ENCODE measurements at regions not wholly inside any gene's neighbourhood (a gene's known extent, or its start where the extent isn't known, plus 50 kb on each side); places are given as distances from the start of the nearest gene placed in this dataset.
A peak's percentile ranks its signal among the peaks of the same experiment; 100 is the strongest.
"Not testable (repeated sequence)": the region's sequence is repeated elsewhere in the genome, so short reads cannot be mapped to it uniquely, and the experiment has no call there.

GRCh38 chr7:69225259-69225943 lies 372.9 kb upstream of the AUTS2 start:
- no peak overlapping the region for H3K27ac ChIP-seq
- no peaks in the 10 kb centered on the region for H3K36me3 ChIP-seq (ENCODE audit: insufficient read depth, low read length)
- H3K4me3 ChIP-seq, result no peak overlapping the region
- TF ChIP-seq EZH2 (IDR thresholded peaks at IDR 0.05) (no peak), FOXP2 (optimal IDR thresholded peaks at IDR 0.05; ENCODE audit: control extremely low read depth, extremely low read length, insufficient read depth) (no peak), POLR2AphosphoS5 (IDR thresholded peaks at IDR 0.05; ENCODE audit: borderline replicate concordance, low read depth, low read length) (no peak)
- DNase-seq (ENCODE audit: low read depth, low spot score), result no peak
- no peaks in the 10 kb centered on the region for H3K9me3 ChIP-seq (ENCODE audit: low read depth, low read length)
- H3K9ac ChIP-seq (ENCODE audit: insufficient read length), result no peak overlapping the region

- H3K36me3 ChIP-seq (ENCODE audit: insufficient read depth, low read length), result no peaks in the 10 kb centered on the region
- no peak for TF ChIP-seq POLR2AphosphoS5 (IDR thresholded peaks at IDR 0.05; ENCODE audit: borderline replicate concordance, low read depth, low read length)
- TF ChIP-seq EZH2 (IDR thresholded peaks at IDR 0.05), result no peak
- no peak for TF ChIP-seq FOXP2 (optimal IDR thresholded peaks at IDR 0.05; ENCODE audit: control extremely low read depth, extremely low read length, insufficient read depth)
- no peak for DNase-seq (ENCODE audit: low read depth, low spot score)
Measured at GRCh38 chr7:69228212-69228811, 370.0 kb upstream of the AUTS2 start.

GRCh38 chr7:69232445-69233376 lies 365.6 kb upstream of the AUTS2 start:
- no peaks in the 10 kb centered on the region for H3K36me3 ChIP-seq (ENCODE audit: insufficient read depth, low read length)
- H3K9me3 ChIP-seq (ENCODE audit: low read depth, low read length), result no peaks in the 10 kb centered on the region
- no peak for DNase-seq (ENCODE audit: low read depth, low spot score)
- no peak overlapping the region for H3K27ac ChIP-seq
- TF ChIP-seq FOXP2 (optimal IDR thresholded peaks at IDR 0.05; ENCODE audit: control extremely low read depth, extremely low read length, insufficient read depth), result no peak
- TF ChIP-seq EZH2 (IDR thresholded peaks at IDR 0.05), result peak; percentile 76
- no peak overlapping the region for H3K9ac ChIP-seq (ENCODE audit: insufficient read length)
- no peak overlapping the region for H3K4me3 ChIP-seq

More at GRCh38 chr7:69228212-69228811, 370.0 kb upstream of the AUTS2 start:
- H3K27ac ChIP-seq, result no peak overlapping the region
- no peak overlapping the region for H3K4me3 ChIP-seq
- H3K9me3 ChIP-seq (ENCODE audit: low read depth, low read length), result no peaks in the 10 kb centered on the region
- H3K9ac ChIP-seq (ENCODE audit: insufficient read length), result no peak overlapping the region

- H3K27ac ChIP-seq, result no peak overlapping the region
- H3K4me3 ChIP-seq, result no peak overlapping the region
- no peaks in the 10 kb centered on the region for H3K9me3 ChIP-seq (ENCODE audit: low read depth, low read length)
- no peak for DNase-seq (ENCODE audit: low read depth, low spot score)
- no peak overlapping the region for H3K9ac ChIP-seq (ENCODE audit: insufficient read length)
- no peaks in the 10 kb centered on the region for H3K36me3 ChIP-seq (ENCODE audit: insufficient read depth, low read length)
- TF ChIP-seq EZH2 (IDR thresholded peaks at IDR 0.05) (no peak), FOXP2 (optimal IDR thresholded peaks at IDR 0.05; ENCODE audit: control extremely low read depth, extremely low read length, insufficient read depth) (no peak), POLR2AphosphoS5 (IDR thresholded peaks at IDR 0.05; ENCODE audit: borderline replicate concordance, low read depth, low read length) (no peak)
Measured at GRCh38 chr7:69237541-69237940, 360.7 kb upstream of the AUTS2 start.

- Histone ChIP-seq H3K9ac (ENCODE audit: insufficient read length) (no peak overlapping the region), H3K27ac (no peak overlapping the region), H3K36me3 (ENCODE audit: insufficient read depth, low read length) (no peaks in the 10 kb centered on the region), H3K4me3 (no peak overlapping the region), H3K9me3 (ENCODE audit: low read depth, low read length) (no peaks in the 10 kb centered on the region)
- TF ChIP-seq FOXP2 (optimal IDR thresholded peaks at IDR 0.05; ENCODE audit: control extremely low read depth, extremely low read length, insufficient read depth) (no peak), POLR2AphosphoS5 (IDR thresholded peaks at IDR 0.05; ENCODE audit: borderline replicate concordance, low read depth, low read length) (no peak), EZH2 (IDR thresholded peaks at IDR 0.05) (no peak)
- DNase-seq (ENCODE audit: low read depth, low spot score), result no peak
Measured at GRCh38 chr7:69243016-69243415, 355.3 kb upstream of the AUTS2 start.

- Histone ChIP-seq H3K4me3 (no peak overlapping the region), H3K36me3 (ENCODE audit: insufficient read depth, low read length) (no peaks in the 10 kb centered on the region), H3K9ac (ENCODE audit: insufficient read length) (no peak overlapping the region), H3K27ac (no peak overlapping the region), H3K9me3 (ENCODE audit: low read depth, low read length) (no peaks in the 10 kb centered on the region)
- TF ChIP-seq EZH2 (IDR thresholded peaks at IDR 0.05) (no peak), FOXP2 (optimal IDR thresholded peaks at IDR 0.05; ENCODE audit: control extremely low read depth, extremely low read length, insufficient read depth) (no peak), POLR2AphosphoS5 (IDR thresholded peaks at IDR 0.05; ENCODE audit: borderline replicate concordance, low read depth, low read length) (no peak)
- DNase-seq (ENCODE audit: low read depth, low spot score), result no peak
Measured at GRCh38 chr7:69244701-69245100, 353.6 kb upstream of the AUTS2 start.

- H3K36me3 ChIP-seq (ENCODE audit: insufficient read depth, low read length), result no peaks in the 10 kb centered on the region
- no peak for DNase-seq (ENCODE audit: low read depth, low spot score)
- no peak overlapping the region for H3K9ac ChIP-seq (ENCODE audit: insufficient read length)
- H3K27ac ChIP-seq, result no peak overlapping the region
- TF ChIP-seq POLR2AphosphoS5 (IDR thresholded peaks at IDR 0.05; ENCODE audit: borderline replicate concordance, low read depth, low read length), result no peak
- no peak for TF ChIP-seq EZH2 (IDR thresholded peaks at IDR 0.05)
- no peak for TF ChIP-seq FOXP2 (optimal IDR thresholded peaks at IDR 0.05; ENCODE audit: control extremely low read depth, extremely low read length, insufficient read depth)
- H3K9me3 ChIP-seq (ENCODE audit: low read depth, low read length), result no peaks in the 10 kb centered on the region
- H3K4me3 ChIP-seq, result no peak overlapping the region
Measured at GRCh38 chr7:69245646-69246045, 352.6 kb upstream of the AUTS2 start.

- Histone ChIP-seq H3K4me3 (no peak overlapping the region), H3K9ac (ENCODE audit: insufficient read length) (no peak overlapping the region), H3K9me3 (ENCODE audit: low read depth, low read length) (no peaks in the 10 kb centered on the region), H3K36me3 (ENCODE audit: insufficient read depth, low read length) (no peaks in the 10 kb centered on the region), H3K27ac (no peak overlapping the region)
- DNase-seq (ENCODE audit: low read depth, low spot score), result no peak
- TF ChIP-seq FOXP2 (optimal IDR thresholded peaks at IDR 0.05; ENCODE audit: control extremely low read depth, extremely low read length, insufficient read depth), result no peak
- no peak for TF ChIP-seq EZH2 (IDR thresholded peaks at IDR 0.05)
- no peak for TF ChIP-seq POLR2AphosphoS5 (IDR thresholded peaks at IDR 0.05; ENCODE audit: borderline replicate concordance, low read depth, low read length)
Measured at GRCh38 chr7:69246758-69247157, 351.5 kb upstream of the AUTS2 start.

GRCh38 chr7:69248382-69248828 lies 349.9 kb upstream of the AUTS2 start:
- H3K9ac ChIP-seq (ENCODE audit: insufficient read length); H3K27ac ChIP-seq; H3K4me3 ChIP-seq; H3K9me3 ChIP-seq (ENCODE audit: low read depth, low read length); H3K36me3 ChIP-seq (ENCODE audit: insufficient read depth, low read length); DNase-seq (ENCODE audit: low read depth, low spot score): not testable (repeated sequence)
